Nucleus accumbens (tissue), 56 donors: ENCODE measurements at regions not wholly inside any gene's neighbourhood (a gene's known extent, or its start where the extent isn't known, plus 50 kb on each side); places are given as distances from the start of the nearest gene placed in this dataset.

Experiments
- DNase-seq, 56 donors: peaks; one replicate each; lab custom pipeline; 2025; lab: John Stamatoyannopoulos, UW

DNA sequence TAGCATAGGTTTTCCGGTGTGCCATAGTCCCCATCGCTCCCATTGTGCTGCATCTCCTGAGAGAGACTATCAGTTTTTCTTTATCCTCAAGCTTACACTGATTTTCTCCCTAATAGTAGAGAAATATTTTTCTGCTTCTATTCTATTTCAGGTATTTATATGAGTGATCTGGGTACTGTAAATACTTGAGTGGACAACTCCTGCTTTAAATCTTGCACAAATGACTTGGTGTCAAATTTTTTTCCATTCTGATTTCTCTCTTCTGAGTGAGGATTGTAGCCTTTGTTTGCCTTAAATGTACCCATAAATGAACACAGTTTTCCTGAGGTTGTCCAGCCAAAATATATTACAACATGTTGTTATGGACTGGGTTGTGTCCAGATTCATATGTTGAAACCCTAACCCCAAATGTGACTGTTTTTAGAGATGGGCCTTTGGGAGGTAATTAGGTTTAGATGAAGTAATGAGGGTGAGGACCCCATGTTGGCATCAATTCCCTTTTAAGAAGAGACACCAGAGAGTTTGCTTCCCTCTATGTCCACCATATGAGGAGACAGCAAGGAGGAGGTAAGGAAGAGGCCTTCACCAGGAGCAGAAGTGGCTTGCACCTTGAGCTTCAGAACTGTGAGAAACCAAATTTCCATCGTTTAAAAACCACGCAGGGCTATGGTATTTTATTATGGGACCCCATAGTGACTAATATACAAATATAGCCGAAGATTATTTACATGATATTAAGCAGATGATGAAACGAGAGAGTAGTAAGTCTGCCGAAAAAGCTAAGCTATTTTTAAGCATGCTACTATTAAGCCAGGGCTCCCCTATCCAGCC lies 336.4 kb upstream of the MPDZ start:
- DNase-seq = no peak

DNA sequence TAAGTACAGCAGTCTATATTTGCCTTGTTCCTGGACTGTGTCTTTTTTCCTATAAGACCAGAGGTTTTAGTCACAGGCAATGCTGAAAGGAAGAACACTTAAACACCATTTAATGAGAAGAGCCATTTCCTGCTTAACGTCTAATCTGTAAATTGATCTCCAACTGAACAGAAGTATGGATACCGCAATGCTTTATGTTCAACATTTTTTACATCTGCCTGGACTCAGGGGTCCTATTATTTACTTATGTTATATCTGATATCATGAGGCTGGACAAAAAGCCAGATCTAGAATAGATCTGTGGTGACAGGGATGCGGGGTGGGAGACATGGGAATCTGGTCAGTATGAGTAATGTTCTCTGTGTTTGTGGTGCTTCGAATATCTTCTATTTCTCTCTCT lies 334.6 kb upstream of the MPDZ start:
- DNase-seq = no peak

DNA sequence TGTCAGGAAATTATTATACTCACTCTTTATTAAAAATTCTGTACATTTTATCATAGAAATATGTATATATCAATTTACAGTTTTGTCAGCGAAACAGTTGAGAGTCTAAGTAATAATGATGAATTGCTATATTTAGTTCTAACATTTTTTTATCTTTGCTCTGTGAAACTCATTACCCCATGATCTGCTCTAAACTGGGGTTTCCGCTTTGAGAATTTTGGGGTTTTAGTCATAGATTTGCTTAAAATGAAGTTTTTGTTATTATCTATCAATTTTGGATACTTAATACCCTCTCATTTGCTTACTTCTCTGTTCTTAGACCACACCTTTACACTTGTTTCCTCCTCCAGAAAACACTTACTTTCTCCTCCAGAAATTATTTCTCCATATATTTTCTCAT lies 333.8 kb upstream of the MPDZ start:
- no peak for DNase-seq

DNA sequence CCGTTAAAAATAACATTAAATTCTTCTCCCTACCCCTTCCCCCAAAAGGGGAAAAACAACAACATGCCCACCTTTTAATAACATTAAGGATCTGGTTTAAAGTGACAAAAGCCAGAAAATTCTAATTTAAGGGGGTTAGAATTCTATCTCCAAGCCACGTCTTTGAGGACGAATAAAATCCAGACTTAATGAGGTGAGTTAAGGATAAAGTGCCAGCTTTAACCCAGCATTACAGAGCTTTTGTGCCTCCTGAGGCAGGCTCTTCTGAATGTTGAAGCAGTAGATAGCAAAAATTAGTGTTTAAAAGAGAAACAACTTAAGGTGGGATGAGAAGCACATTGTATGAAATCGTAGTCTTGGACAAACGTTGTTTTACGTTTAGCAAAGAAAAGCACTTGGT lies 329.0 kb upstream of the MPDZ start:
- no peak for DNase-seq

DNA sequence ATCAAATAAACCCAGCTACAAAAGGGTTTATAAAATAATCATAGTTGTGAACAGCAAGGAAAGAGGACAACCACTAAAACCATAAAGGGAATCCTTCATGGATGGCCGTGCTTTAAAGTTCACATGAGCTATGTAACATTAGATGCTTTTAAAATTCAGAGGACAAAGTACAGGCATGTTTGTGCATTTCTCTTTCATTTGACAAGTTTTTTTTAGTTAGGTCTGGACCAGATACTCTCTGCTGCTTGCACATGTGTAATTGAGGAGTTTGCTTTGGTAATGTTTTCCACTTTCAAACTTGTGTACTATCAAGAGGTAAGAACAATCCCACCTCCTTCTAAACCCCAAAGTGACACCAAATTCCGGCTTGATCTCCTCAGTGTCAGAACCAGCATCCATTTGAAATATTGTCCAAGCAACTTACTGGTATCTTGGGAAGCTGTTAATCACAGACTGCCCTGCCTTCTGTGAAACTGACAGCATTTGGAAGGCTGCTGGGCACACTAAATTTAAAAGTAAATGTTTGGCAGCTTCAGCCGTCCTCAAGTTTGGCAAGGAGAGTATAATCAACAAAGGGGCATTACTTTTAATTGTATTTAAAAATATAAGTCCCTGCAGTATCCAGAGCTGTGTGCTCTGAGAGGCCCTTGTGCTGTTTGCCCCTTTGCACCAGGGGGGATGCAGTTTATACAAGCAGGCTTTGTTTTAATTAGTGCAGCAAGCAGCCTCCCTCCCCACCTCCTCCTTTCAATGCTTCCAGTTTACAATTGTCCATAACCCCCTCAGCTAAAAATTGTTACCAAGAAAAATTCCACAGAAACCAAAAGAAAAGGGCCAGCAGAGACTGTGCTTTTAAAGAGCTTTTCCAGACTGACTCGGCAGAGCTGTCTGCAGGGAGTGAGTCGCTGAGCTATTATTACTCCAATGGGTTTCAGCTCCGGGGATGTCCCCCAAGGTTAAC lies 328.3 kb upstream of the MPDZ start:
- DNase-seq = peak in 15 of 56 donors; percentile 3 to 58 (median 20)

DNA sequence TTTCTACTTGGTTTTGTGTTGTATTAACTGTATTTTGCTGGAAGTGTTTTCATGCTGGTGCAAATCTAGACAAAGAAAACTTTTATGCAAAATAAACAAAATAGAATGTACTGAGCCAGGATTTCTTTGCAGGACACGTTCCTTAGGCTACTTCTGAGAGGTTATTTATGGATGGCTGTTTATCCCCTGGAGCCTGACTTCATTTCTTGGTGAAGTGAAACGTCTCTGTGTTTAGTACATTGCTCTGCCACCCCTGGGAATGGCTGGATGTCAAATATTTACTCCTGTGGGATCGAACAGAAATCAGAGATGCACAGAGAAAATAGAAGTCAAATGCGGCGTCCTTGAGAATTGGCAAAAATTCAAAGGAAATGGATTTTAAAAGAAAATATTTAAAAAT lies 327.1 kb upstream of the MPDZ start:
- DNase-seq = no peak

DNA sequence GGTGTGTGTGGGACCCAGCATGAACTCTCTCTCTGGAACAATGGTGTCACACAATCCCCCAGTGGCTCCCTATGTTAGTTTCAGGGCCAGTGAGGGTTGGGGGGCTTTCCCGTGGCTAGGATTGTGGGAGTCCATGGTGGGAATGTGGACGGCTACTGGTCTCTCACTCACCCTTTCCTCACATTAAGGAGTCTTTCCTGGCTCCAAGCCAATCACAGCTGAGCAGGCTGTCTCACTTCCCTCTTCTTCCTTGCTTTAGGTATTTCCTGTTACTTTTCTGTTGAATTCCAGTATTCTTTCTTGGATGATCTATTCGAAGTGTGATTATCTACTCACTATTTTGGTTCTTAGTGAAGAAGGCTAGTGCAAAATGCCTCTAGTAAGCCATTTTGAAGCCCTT lies 324.4 kb upstream of the MPDZ start:
- DNase-seq = no peak

DNA sequence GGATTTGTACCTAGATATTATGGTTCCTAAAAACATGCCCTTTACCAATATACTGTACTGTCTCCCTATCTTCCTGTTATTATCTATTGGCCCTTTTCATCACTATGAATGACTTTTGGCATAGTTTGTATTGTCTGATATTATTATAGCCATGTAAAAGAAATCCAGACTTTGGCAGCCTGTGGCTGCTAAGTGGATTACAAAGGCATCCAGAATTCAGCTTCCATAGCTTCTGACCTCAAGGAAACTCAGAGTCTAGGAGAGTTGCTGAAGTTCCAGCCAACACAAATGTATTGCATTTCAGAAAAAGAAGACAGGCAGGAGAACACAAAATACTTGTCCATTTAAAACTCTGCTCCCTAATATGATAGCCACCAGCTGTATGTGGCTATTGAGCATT lies 319.2 kb upstream of the MPDZ start:
- no peak for DNase-seq

DNA sequence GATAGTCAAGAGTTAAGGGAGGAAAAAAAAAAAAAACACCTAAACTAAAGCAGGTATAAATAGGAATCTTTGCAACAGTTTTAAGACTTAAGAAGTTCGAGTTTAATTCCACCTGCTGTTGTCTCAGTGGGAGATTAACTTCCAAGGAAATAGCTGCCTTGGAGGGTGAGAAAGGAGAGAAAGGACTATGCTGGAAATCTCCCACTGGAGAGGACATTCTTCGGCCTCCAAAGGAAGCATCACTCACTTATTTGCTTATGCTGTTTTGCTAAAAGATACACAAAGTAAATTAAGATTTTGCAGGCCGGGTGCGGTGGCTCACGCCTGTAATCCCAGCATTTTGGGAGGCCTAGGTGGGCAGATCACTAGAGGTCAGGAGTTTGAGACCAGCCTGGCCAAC lies 317.9 kb upstream of the MPDZ start:
- DNase-seq = no peak

DNA sequence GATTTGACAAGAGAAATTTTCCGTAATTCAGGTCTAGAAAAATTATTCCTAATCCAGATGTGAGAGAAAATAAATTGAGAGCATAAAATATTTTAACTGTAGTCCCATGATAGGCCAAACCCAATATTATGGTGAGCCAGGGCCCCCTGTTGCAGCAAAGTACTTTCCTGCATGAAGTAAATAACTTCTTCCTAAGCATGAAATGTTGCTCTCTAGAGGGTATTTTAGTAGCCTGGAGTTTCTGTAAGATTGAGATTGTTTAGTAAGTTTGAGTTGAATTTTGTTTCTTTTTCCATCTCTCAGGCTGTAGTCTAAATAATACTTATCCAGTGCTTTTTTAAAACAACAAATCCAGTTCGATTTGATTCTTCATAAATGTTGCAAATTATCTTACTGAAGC lies 317.5 kb upstream of the MPDZ start:
- no peak for DNase-seq

DNA sequence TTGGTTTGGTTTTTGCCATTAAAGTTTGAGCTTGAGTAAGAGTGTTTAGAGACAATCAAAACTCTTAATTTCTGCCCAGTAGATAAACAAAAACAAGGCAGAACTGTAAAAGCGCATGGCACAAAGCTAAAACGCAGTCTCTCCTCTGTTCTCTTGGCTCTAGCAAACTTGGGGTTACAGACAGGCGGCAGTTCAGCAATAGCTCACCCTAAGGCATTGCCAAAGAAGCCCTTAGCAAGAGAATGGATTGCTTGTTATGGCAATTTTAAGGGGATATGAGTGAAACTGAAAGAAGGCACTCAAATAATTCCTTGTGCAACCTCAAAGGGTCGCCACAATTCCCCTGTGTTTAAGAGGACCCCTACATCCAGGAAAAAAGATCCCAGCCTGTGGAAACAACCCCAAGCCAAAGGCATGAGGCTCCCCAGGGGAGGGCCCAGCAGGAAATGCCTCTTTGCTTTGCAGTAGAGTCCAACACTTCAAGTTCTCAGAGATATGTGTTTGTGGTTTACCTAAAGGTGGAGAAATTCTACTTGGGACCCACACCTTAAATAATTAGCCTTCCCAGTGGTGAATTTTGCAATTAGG lies 317.0 kb upstream of the MPDZ start:
- DNase-seq = no peak

DNA sequence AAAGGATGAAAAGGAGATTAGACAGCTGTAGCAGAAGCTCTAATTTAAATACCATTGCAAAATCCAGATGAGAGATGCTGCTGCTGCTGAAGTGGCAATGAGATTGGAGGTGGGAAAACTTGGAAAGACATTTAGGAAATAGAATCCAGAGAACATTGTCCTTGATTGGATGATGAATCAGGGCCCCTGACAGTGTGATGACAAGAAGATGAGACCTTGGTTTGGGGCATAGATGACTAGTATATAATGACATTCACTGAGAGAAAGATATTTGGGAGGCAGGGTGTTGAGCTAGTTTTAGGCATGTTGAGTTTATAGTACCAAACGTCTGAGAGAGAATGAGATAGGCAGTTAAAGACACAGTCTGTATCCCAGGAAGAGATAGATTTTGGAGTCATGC lies 311.5 kb upstream of the MPDZ start:
- DNase-seq = no peak

DNA sequence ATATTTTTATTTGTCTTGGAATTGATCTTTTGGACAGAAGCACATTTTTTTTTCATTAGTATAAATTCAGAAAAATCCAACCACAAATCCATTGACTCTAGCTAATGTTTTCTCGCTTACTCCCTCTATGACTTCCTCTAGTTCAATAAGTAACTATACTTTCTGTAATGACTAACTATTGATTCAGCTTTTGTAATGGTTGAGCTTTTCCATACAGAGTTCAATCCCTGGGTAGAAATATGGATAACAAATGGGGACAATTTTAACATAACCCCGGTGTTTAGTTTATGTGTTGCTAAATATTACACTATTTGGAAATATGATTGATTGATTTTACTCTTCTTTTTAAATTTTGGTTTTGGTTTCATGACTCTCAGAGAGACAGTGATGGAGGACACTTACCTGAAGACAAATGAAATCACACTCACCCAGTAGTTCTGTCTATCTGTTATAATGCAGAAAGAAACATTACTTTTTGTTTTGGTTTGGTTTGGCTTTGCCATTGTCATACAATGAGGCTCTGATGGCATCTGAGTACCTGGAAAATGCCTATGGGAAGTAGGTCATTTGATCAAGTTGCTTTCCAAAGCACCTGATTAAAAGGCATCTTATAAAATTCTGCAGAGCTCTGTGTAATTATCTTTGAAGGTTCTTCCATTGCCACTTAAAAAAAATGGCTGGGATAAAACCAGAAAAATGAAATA lies 309.7 kb upstream of the MPDZ start:
- DNase-seq = no peak

DNA sequence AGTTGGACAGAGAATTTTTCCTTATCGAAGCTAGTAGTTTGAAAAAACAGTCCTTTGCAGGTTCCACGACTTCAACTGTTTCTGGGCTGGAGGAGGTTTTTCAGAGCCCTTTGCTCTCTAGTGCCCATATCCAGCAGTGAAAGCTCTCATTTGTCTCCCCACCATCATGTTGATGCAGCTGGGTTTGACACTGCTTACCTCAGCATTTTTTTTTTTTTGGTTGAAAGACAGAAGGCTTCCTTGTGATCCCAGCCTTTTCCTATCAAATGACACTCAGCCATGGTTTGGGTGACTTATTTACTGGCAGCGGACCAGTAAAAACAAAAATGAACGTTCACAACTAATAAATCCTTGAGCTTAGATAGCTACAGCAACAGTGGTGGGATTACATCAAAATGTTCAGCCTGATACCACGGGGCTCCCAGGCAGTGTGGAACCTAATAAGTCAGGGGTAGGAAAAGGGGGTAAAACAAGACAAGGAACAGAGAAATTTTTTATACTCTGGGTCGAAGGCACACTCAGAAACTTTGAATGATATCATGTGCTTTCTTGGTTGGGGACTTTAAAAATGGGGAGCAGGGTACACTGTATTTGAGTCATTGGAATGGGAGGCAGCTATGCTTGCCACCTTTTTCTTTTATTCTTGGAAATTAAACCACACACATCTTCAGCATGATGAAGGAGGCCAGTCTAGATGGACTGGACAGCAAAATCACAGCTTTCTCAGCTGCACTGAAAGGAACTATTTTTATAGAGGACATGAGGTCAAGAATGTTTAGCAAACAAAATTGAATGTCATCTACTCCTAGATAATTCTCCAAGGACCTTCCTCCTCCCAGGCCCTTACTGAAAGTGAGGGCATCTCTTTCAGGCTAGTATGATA lies 308.9 kb upstream of the MPDZ start:
- peak in 21 of 56 donors; percentile 5 to 63 (median 31) for DNase-seq

DNA sequence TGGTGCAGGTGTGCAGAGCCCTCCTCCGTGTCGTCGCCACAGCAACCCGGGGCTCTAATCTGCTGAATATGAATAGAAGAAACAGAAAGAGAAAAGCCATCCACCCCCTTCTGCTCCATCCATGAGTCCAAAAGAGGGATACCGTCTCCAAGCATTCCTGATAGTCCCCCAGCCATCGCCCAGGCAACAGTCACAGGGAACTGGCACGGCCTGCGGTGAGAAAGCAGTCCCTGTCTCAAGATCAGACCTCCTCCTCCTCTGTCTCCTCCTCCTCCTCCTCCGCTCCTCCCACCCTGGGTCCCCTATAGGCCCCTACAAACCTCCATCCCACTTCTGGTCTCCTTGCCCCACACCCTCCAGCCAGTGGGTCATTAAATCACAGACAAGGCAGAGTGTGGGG lies 308.1 kb upstream of the MPDZ start:
- peak in 38 of 56 donors; percentile 9 to 73 (median 32) for DNase-seq

DNA sequence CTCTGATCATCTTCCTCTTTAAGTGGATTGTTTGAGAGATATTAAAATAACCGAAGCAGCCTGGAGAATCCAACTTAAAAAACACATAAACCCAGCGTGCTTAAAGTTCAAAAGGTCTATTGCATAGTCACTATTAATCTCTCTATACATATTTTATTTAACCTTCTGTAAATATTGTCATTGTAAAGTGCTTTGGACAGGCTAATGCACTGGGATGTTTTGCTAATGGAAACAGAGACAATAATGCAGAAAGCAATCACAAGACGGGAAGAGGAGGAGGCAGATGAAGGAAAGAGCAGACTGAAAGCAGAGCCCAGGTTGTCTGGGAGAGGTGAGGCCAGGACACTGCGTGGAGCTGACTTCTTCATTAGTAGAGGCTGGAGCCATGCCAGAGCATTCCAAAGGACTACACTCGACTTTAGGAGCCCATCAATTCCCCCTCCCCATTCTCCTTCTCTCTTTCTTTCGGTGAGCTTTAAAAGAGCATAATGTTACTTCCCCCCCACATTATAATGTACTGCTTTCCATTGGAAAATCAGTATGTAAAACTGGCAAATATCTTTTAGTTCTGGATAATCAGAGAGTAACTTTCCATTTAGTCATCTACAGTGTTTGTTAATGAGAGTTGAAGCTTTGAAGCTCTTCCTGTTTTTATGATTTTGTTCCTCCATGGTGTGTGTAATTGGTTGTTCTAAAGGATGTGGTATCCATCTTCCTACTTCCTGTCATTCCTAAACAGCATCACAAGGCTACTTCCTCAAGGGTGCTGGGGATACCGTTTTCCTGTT lies 307.3 kb upstream of the MPDZ start:
- DNase-seq = peak in 2 of 56 donors; percentile 1 to 2

DNA sequence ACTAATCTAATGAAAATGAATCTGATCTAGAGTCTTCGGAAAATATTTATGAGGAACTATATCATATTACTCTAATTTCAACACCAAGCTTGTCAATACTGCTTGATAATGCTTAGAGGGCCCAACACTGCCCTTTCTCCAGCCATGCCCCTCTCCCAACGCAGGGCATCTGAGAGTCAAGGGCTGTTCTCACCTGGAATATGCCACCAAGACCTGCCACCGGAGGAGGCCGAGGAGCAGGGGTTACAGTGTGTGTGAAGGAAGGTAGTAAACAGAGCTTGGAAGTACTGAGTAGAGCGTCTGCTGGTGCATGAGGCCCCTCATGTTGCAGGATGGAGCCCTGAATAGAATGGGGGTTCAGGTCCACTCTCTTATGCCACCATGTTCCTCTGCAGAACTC lies 301.3 kb upstream of the MPDZ start:
- no peak for DNase-seq

DNA sequence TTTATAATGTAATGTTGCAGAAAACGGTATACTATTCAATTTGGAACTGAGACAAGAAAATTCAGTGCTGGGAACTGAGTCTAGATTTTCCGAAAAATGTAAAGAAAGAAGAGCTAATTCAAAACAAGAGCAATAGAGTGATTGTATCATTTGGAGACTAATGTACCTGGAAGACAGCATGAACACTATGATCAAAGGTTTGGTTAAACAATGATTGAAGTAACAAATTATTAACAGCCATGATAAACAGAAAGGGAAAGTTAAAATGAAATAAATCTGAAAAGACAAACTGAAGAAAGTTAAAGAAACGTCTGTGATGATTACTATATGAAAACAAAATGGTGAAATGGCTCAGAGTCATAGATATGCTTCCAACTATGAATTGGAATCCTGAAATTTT lies 300.6 kb upstream of the MPDZ start:
- DNase-seq = no peak

DNA sequence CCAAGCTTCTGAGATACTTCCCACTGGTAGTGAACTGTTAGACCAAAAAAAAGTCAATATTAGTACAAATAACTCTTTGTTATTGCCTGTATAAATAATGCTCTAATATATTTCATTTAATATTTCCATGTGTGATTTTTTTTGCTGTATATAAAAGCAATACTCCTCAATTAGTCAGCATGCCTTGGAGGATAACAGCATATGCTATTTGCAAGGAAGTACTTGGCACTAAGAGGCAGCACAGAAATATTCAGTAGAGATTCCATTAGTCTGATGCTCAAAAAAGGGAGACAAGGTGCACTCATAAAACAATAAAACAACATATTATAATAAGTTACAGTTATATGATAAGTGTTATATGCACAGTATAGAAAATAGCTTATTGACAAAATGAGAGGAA lies 296.6 kb upstream of the MPDZ start:
- DNase-seq = no peak
